GM12875 (cell line): ENCODE measurements at regions not wholly inside any gene's neighbourhood (a gene's known extent, or its start where the extent isn't known, plus 50 kb on each side); places are given as distances from the start of the nearest gene placed in this dataset.

Experiments used
- H3K4me3 ChIP-seq: one replicate; pipeline ENCODE4 v1.5.1; 2011; ENCODE audit warnings: low read depth, low read length, control low read depth
- TF ChIP-seq, protein P1 (sequence below): IDR thresholded peaks from 2 replicates; pipeline ENCODE4 v1.5.1; 2011; ENCODE audit warnings: low read depth, mild to moderate bottlenecking, control low read depth, inconsistent platforms, low read length, moderate library complexity, borderline replicate concordance; ENCODE audit not compliant: insufficient read depth

- H3K4me3 ChIP-seq: no peak overlapping the region
- TF ChIP-seq, protein P1, sequence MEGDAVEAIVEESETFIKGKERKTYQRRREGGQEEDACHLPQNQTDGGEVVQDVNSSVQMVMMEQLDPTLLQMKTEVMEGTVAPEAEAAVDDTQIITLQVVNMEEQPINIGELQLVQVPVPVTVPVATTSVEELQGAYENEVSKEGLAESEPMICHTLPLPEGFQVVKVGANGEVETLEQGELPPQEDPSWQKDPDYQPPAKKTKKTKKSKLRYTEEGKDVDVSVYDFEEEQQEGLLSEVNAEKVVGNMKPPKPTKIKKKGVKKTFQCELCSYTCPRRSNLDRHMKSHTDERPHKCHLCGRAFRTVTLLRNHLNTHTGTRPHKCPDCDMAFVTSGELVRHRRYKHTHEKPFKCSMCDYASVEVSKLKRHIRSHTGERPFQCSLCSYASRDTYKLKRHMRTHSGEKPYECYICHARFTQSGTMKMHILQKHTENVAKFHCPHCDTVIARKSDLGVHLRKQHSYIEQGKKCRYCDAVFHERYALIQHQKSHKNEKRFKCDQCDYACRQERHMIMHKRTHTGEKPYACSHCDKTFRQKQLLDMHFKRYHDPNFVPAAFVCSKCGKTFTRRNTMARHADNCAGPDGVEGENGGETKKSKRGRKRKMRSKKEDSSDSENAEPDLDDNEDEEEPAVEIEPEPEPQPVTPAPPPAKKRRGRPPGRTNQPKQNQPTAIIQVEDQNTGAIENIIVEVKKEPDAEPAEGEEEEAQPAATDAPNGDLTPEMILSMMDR: no peak
Observed at GRCh38 chr2:167537743-167538142, 649.5 kb downstream of the XIRP2 start.

GRCh38 chr2:167534443-167534842, 646.2 kb downstream of the XIRP2 start:
- H3K4me3 ChIP-seq: no peak overlapping the region
- TF ChIP-seq, protein P1: no peak

DNA sequence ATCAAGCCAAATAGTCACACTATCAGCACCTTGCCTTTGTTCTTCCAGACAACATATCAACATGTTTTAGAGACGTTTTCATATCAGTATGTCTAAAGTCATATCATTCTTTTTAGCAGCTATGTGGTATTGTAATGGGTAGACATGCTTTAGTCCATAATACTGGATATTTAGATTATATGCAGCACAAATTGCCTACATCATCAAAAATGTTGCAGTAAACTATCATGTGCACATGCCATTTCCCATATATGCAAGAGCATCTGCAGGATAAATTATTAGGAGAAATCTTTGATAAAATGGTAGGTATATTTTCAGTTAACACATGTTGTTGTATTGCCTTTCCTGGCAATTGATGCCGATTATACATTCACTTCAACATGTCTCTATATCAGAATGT, 636.5 kb downstream of the XIRP2 start:
- TF ChIP-seq, protein P1: no peak
- no peak overlapping the region for H3K4me3 ChIP-seq

- TF ChIP-seq, protein P1: no peak
- H3K4me3 ChIP-seq: no peak overlapping the region
Observed at GRCh38 chr2:167510071-167510759, 621.9 kb downstream of the XIRP2 start.

- TF ChIP-seq, protein P1: no peak
- no peak overlapping the region for H3K4me3 ChIP-seq
Observed at GRCh38 chr2:167509586-167509985, 621.3 kb downstream of the XIRP2 start.

GRCh38 chr2:167508709-167509108, 620.4 kb downstream of the XIRP2 start:
- H3K4me3 ChIP-seq: no peak overlapping the region
- TF ChIP-seq, protein P1: no peak

- TF ChIP-seq, protein P1: no peak
- no peak overlapping the region for H3K4me3 ChIP-seq
Observed at GRCh38 chr2:167506395-167506794, 618.1 kb downstream of the XIRP2 start.
